Epithelial cell of prostate (primary cell): ENCODE measurements at regions not wholly inside any gene's neighbourhood (a gene's known extent, or its start where the extent isn't known, plus 50 kb on each side); places are given as distances from the start of the nearest gene placed in this dataset.

Source experiments
- DNase-seq: peaks from one replicate; pipeline ENCODE4 v3.0.0-alpha.2; 2011; ENCODE audit warnings: low read depth, low spot score
- H3K27ac ChIP-seq: fragments of 450-650 bp; 2 replicates; pipeline ENCODE4 v1.5.1; 2017; ENCODE audit warnings: mild to moderate bottlenecking

- H3K27ac ChIP-seq, result no peak overlapping the region
- no peak for DNase-seq
These were observed 204.2 kb downstream of the USP12 start for GRCh38 chr13:26967119-26968038.

GRCh38 chr13:26966701-26967080, 204.9 kb downstream of the USP12 start:
- no peak overlapping the region for H3K27ac ChIP-seq
- no peak for DNase-seq

- H3K27ac ChIP-seq, result no peak overlapping the region
- no peak for DNase-seq
These were observed 205.5 kb downstream of the USP12 start for GRCh38 chr13:26965952-26966700.

- no peak overlapping the region for H3K27ac ChIP-seq
- DNase-seq, result no peak
These were observed 204.0 kb upstream of the GPR12 start for GRCh38 chr13:26964278-26965250.

- H3K27ac ChIP-seq, result no peak overlapping the region
- no peak for DNase-seq
These were observed 202.1 kb upstream of the GPR12 start for GRCh38 chr13:26962671-26963070.

- no peak for DNase-seq
- no peak overlapping the region for H3K27ac ChIP-seq
These were observed 201.5 kb upstream of the GPR12 start for GRCh38 chr13:26961890-26962615.

GRCh38 chr13:26957182-26957581, 196.6 kb upstream of the GPR12 start:
- H3K27ac ChIP-seq, result no peak overlapping the region
- no peak for DNase-seq

- H3K27ac ChIP-seq, result no peak overlapping the region
- DNase-seq, result no peak
These were observed 196.0 kb upstream of the GPR12 start for GRCh38 chr13:26956522-26957142.

GRCh38 chr13:26954976-26955375, 194.4 kb upstream of the GPR12 start:
- H3K27ac ChIP-seq, result no peak overlapping the region
- DNase-seq, result no peak

- H3K27ac ChIP-seq, result no peak overlapping the region
- no peak for DNase-seq
These were observed 192.7 kb upstream of the GPR12 start for GRCh38 chr13:26953291-26953690.

GRCh38 chr13:26952551-26953143, 192.1 kb upstream of the GPR12 start:
- DNase-seq, result no peak
- H3K27ac ChIP-seq, result no peak overlapping the region

- DNase-seq, result no peak
- no peak overlapping the region for H3K27ac ChIP-seq
These were observed 191.1 kb upstream of the GPR12 start for GRCh38 chr13:26951581-26952177.

GRCh38 chr13:26950968-26951367, 190.4 kb upstream of the GPR12 start:
- no peak overlapping the region for H3K27ac ChIP-seq
- no peak for DNase-seq

GRCh38 chr13:26950546-26950945, 190.0 kb upstream of the GPR12 start:
- H3K27ac ChIP-seq, result no peak overlapping the region
- no peak for DNase-seq

GRCh38 chr13:26949701-26950502, 189.3 kb upstream of the GPR12 start:
- no peak overlapping the region for H3K27ac ChIP-seq
- no peak for DNase-seq

GRCh38 chr13:26948353-26948752, 187.8 kb upstream of the GPR12 start:
- DNase-seq, result no peak
- H3K27ac ChIP-seq, result no peak overlapping the region

GRCh38 chr13:26946684-26947343, 186.2 kb upstream of the GPR12 start:
- DNase-seq, result no peak

More at GRCh38 chr13:26946684-26947343, 186.2 kb upstream of the GPR12 start:
- no peak overlapping the region for H3K27ac ChIP-seq
